Mesendoderm (in vitro differentiated cells): ENCODE measurements at regions not wholly inside any gene's neighbourhood (a gene's known extent, or its start where the extent isn't known, plus 50 kb on each side); places are given as distances from the start of the nearest gene placed in this dataset.

Experiments used
- DNase-seq: peaks from one replicate; pipeline ENCODE4 v3.0.0; 2013
- H2AK5ac ChIP-seq: 2 replicates; pipeline ENCODE4 v1.6.1; 2013; ENCODE audit warnings: low read length, inconsistent platforms
- H2BK120ac ChIP-seq: 2 replicates; pipeline ENCODE4 v1.6.1; 2013; ENCODE audit warnings: low read depth, mild to moderate bottlenecking, low read length, moderate library complexity, mixed read lengths
- H2BK15ac ChIP-seq: replicated peaks from 2 replicates; pipeline ENCODE4 v1.6.1; 2013; ENCODE audit warnings: low read depth, mild to moderate bottlenecking, moderate library complexity
- H2BK5ac ChIP-seq: 2 replicates; pipeline ENCODE4 v1.6.1; 2013; ENCODE audit warnings: low read length, inconsistent platforms
- H3K18ac ChIP-seq: 2 replicates; pipeline ENCODE4 v1.6.1; 2013; ENCODE audit warnings: mild to moderate bottlenecking, low read length, mixed read lengths
- H3K23ac ChIP-seq: one replicate; pipeline ENCODE4 v1.6.1; 2013; ENCODE audit warnings: low read length
- H3K27ac ChIP-seq: 2 replicates; pipeline ENCODE4 v1.5.1; 2013; ENCODE audit warnings: low read depth, mild to moderate bottlenecking, inconsistent platforms, low read length, moderate library complexity
- H3K27me3 ChIP-seq: 2 replicates; pipeline ENCODE4 v1.6.1; 2013; ENCODE audit warnings: low read length, control low read depth, mild to moderate bottlenecking, inconsistent platforms; ENCODE audit not compliant: insufficient read depth, poor library complexity
- H3K36me3 ChIP-seq: 2 replicates; pipeline ENCODE4 v1.6.1; 2013; ENCODE audit warnings: low read length, inconsistent platforms; ENCODE audit not compliant: control insufficient read depth, insufficient read depth
- H3K4ac ChIP-seq: one replicate; pipeline ENCODE4 v1.6.1; 2013; ENCODE audit warnings: low read depth, mild to moderate bottlenecking, low read length, moderate library complexity
- H3K4me1 ChIP-seq: 2 replicates; pipeline ENCODE4 v1.6.1; 2013; ENCODE audit warnings: low read depth, low read length, inconsistent platforms; ENCODE audit not compliant: control insufficient read depth
- H3K4me2 ChIP-seq: 2 replicates; pipeline ENCODE4 v1.6.1; 2013; ENCODE audit warnings: low read length
- H3K4me3 ChIP-seq: 2 replicates; pipeline ENCODE4 v1.5.1; 2013; ENCODE audit warnings: mild to moderate bottlenecking, low read length
- H3K56ac ChIP-seq: one replicate; pipeline ENCODE4 v1.6.1; 2013; ENCODE audit warnings: low read length
- H3K79me1 ChIP-seq: 2 replicates; pipeline ENCODE4 v1.6.1; 2013; ENCODE audit warnings: low read length, inconsistent platforms
- H3K79me2 ChIP-seq: 2 replicates; pipeline ENCODE4 v1.6.1; 2013; ENCODE audit warnings: mild to moderate bottlenecking, low read length; ENCODE audit not compliant: control insufficient read depth, insufficient read depth
- H3K9ac ChIP-seq: 2 replicates; pipeline ENCODE4 v1.6.1; 2013; ENCODE audit warnings: low read length, inconsistent platforms
- H4K5ac ChIP-seq: one replicate; pipeline ENCODE4 v1.6.1; 2013; ENCODE audit warnings: low read length
- H4K8ac ChIP-seq: one replicate; pipeline ENCODE4 v1.6.1; 2013; ENCODE audit warnings: low read depth, mild to moderate bottlenecking, control low read depth, low read length, moderate library complexity
- WGBS: extraction: QIAGEN DNeasy Blood & Tissue Kit; methylation state at CpG from one replicate; pipeline ENCODE4 v1.1.7; 2013; ENCODE audit warnings: low lambda C conversion rate, missing lambda C conversion rate; ENCODE audit not compliant: insufficient coverage; ENCODE audit errors: extremely low coverage; 5-methylcytosine and 5-hydroxymethylcytosine counted together

DNA sequence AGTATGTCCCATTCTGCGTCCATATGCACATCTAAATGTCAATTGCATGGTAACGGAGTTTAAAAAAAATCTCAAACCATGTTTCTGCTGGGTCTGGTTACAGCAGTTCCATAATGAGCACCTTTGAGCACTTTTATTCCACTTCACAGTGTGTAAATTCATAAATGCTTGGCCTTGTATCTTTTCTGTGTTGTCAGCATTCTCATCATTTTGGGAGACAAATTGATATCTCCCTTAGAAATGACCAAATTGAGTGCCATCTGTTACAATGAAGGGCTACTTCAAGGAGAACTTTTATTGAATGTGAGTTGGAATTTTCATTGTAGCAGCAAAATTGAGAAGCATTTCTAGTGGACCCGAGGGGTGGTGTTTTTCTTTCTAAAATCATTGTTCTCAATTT lies 432.9 kb upstream of the PCDH9 start:
- no peak overlapping the region for H4K5ac ChIP-seq
- no peak overlapping the region for H3K4me3 ChIP-seq
- no peak overlapping the region for H2AK5ac ChIP-seq

DNA sequence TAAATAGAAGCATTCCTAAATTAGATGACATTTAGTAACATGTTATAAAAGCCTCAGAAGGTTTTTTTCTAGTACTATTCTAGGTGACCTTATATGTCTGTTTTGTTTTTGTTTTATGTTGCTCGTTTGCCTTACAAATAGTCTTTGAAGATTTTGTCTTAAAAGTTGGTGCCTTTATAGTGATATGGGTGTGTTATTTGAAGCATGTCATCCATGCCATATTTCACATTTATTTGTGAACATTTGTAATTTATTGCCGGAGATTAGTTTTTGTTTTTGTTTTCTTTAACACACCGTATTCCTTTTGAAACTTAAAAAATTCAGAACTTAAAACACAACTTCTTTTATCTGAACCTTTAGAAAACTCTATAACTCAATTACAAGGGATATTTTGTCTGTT lies 422.8 kb upstream of the PCDH9 start:
- H2BK5ac ChIP-seq: no peak overlapping the region
- H3K18ac ChIP-seq: no peak overlapping the region
- H3K79me2 ChIP-seq: no peaks in the 10 kb centered on the region
- no peak overlapping the region for H3K4me2 ChIP-seq
- no peak overlapping the region for H2BK15ac ChIP-seq
- no CpG with 5 or more reads among the region's 3 CpGs for WGBS
- no peak overlapping the region for H4K5ac ChIP-seq
- H3K27me3 ChIP-seq: no peaks in the 10 kb centered on the region
- H3K27ac ChIP-seq: no peak overlapping the region
- no peak overlapping the region for H3K23ac ChIP-seq
- no peaks in the 10 kb centered on the region for H3K79me1 ChIP-seq
- H3K56ac ChIP-seq: no peak overlapping the region
- no peak for DNase-seq
- H3K4me3 ChIP-seq: no peak overlapping the region
- no peaks in the 10 kb centered on the region for H3K36me3 ChIP-seq
- H2AK5ac ChIP-seq: no peak overlapping the region
- H3K4ac ChIP-seq: no peak overlapping the region
- no peak overlapping the region for H2BK120ac ChIP-seq
- H3K9ac ChIP-seq: no peak overlapping the region
- H4K8ac ChIP-seq: no peak overlapping the region
- H3K4me1 ChIP-seq: no peaks in the 10 kb centered on the region

More for the DNA sequence above, 432.9 kb upstream of the PCDH9 start:
- no peak overlapping the region for H3K9ac ChIP-seq
- H3K79me2 ChIP-seq: no peaks in the 10 kb centered on the region
- H2BK5ac ChIP-seq: no peak overlapping the region
- no peak overlapping the region for H2BK15ac ChIP-seq
- H3K27me3 ChIP-seq: no peaks in the 10 kb centered on the region
- no peak overlapping the region for H3K18ac ChIP-seq
- no peaks in the 10 kb centered on the region for H3K36me3 ChIP-seq
- H3K56ac ChIP-seq: no peak overlapping the region
- DNase-seq: no peak
- H3K27ac ChIP-seq: no peak overlapping the region
- H3K4me2 ChIP-seq: no peak overlapping the region
- no CpG with 5 or more reads among the region's 3 CpGs for WGBS
- no peak overlapping the region for H3K23ac ChIP-seq
- no peak overlapping the region for H4K8ac ChIP-seq
- H3K4me1 ChIP-seq: no peaks in the 10 kb centered on the region
- H3K79me1 ChIP-seq: no peaks in the 10 kb centered on the region
- no peak overlapping the region for H2BK120ac ChIP-seq
- H3K4ac ChIP-seq: no peak overlapping the region

DNA sequence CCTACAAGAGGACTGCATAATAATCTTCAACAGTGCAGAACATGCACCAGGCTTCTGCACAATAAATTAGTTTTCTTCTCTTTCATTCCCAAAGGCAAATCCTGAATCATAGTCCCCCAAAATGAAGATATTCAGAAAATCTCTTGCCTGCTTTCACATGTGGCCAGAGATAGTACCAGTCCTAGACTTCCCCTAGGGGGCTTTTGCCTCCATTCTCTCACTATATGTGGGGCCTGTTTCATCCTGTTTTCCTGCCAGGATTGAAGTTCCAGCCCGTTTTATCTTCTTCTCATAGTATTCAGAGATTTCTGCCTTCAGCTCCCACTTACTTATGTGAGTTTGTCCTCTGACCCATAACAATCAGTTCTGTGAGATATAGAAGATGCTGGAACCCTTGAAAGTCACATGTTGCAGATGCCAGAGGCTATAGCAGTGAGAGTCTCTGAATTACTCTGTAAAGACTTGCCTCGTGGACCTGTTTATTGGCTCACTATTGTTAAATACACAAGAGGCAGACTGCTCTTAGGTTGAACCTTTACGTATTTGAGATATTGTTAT lies 421.9 kb upstream of the PCDH9 start:
- Histone ChIP-seq H3K27ac (no peak overlapping the region), H3K9ac (no peak overlapping the region), H3K4me3 (no peak overlapping the region), H4K5ac (no peak overlapping the region), H2BK15ac (no peak overlapping the region), H3K4me1 (no peaks in the 10 kb centered on the region), H3K4ac (no peak overlapping the region), H3K56ac (no peak overlapping the region), H2AK5ac (no peak overlapping the region), H4K8ac (no peak overlapping the region), H3K4me2 (no peak overlapping the region), H2BK5ac (no peak overlapping the region), H3K79me1 (no peaks in the 10 kb centered on the region), H3K79me2 (no peaks in the 10 kb centered on the region), H3K18ac (no peak overlapping the region), H2BK120ac (no peak overlapping the region), H3K36me3 (no peaks in the 10 kb centered on the region), H3K27me3 (no peaks in the 10 kb centered on the region), H3K23ac (no peak overlapping the region)
- peak; percentile 19 for DNase-seq
- WGBS: no CpG with 5 or more reads among the region's 3 CpGs

DNA sequence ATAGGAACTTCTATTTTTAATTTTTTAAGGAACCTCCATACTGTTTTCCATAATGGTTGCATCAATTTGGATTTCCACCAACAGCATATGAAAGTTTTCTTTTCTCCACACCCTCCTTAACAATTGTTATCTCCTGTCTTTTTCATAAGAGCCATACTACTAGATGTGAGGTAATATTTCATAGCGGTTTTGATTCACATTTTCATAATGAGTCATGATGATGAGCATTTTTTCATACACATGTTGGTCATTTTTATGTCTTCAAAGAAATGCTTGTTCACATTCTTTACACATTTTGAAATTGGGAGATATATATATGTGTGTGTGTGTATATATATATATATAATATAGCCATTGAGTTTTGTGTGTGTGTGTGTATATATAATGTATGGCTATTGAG lies 420.3 kb upstream of the PCDH9 start:
- no peaks in the 10 kb centered on the region for H3K79me1 ChIP-seq
- H2BK5ac ChIP-seq: no peak overlapping the region
- no peak overlapping the region for H2BK15ac ChIP-seq
- WGBS: no CpG with 5 or more reads among the region's 1 CpG
- H2BK120ac ChIP-seq: no peak overlapping the region
- no peaks in the 10 kb centered on the region for H3K27me3 ChIP-seq
- H2AK5ac ChIP-seq: no peak overlapping the region
- no peak overlapping the region for H4K5ac ChIP-seq
- DNase-seq: no peak
- H4K8ac ChIP-seq: no peak overlapping the region
- H3K9ac ChIP-seq: no peak overlapping the region
- no peaks in the 10 kb centered on the region for H3K4me1 ChIP-seq
- no peaks in the 10 kb centered on the region for H3K79me2 ChIP-seq
- H3K23ac ChIP-seq: no peak overlapping the region
- no peak overlapping the region for H3K18ac ChIP-seq
- H3K27ac ChIP-seq: no peak overlapping the region
- no peak overlapping the region for H3K4me3 ChIP-seq
- H3K36me3 ChIP-seq: no peaks in the 10 kb centered on the region
- no peak overlapping the region for H3K4ac ChIP-seq
- no peak overlapping the region for H3K4me2 ChIP-seq
- no peak overlapping the region for H3K56ac ChIP-seq

DNA sequence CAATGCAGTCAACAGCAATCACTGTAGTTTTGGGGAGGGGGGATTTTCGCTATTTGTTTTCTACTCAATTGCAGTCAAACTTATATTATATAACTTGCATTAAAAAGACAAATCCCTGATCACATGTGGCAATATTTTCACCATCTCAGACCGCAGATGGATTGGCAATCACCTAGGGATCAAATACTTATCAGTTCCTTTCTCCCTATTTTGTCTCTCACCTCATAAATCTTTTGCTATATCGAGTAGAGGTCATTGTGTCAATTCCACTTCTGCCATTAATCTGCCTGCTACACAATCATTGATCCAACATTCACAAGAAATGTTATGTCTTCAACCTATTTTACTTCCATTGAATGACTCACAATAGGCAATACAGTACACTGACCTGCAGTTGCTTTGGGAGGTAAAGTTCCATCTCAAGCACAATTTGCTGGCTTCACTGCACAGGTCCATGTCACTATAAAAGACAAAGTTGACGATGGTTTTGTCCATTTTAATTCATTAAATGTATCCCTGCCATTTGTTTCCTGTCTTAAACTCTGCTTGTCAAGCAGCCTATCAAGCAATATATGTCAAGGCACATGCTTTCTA lies 415.8 kb upstream of the PCDH9 start:
- Histone ChIP-seq H3K36me3 (no peaks in the 10 kb centered on the region), H3K27me3 (no peaks in the 10 kb centered on the region), H4K5ac (no peak overlapping the region), H3K18ac (no peak overlapping the region), H3K23ac (no peak overlapping the region), H3K27ac (no peak overlapping the region), H3K79me1 (no peaks in the 10 kb centered on the region), H3K56ac (no peak overlapping the region), H3K4me1 (no peaks in the 10 kb centered on the region), H3K9ac (no peak overlapping the region), H3K4me2 (no peak overlapping the region), H2AK5ac (no peak overlapping the region), H3K4ac (no peak overlapping the region), H2BK120ac (no peak overlapping the region), H3K79me2 (no peaks in the 10 kb centered on the region), H4K8ac (no peak overlapping the region), H2BK5ac (no peak overlapping the region), H2BK15ac (no peak overlapping the region), H3K4me3 (no peak overlapping the region)
- no CpG with 5 or more reads among the region's 4 CpGs for WGBS
- DNase-seq: no peak

DNA sequence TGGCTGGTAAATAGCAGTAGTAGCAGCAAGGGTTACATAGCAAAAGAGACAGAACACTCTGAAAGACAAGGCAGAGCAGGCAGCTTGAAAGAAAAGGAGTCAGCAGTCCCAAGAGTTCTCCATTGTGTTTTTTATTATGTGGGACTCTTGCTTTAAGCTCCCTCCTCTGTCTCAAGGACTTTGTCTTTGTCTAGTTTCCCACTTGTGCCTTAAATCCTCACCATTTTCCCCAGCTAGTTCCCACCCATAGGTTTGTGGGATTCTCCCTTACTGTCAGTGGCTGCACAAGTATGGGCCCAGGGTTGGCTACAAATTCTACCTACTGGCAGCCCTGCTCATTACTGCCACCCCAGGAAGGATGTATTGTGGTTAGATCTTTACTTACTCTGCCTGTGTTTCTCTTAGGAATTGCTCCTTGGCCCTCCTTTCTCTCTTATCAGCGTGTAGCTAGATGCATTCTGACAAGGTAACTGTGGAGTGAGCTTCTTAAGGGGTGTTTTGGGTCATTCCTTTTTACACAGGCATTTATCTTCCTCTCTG lies 413.4 kb upstream of the PCDH9 start:
- no peaks in the 10 kb centered on the region for H3K36me3 ChIP-seq
- H3K4me3 ChIP-seq: no peak overlapping the region
- no peak overlapping the region for H2BK15ac ChIP-seq
- no peak overlapping the region for H3K27ac ChIP-seq
- no peak overlapping the region for H4K8ac ChIP-seq
- no peak overlapping the region for H3K18ac ChIP-seq
- H3K79me2 ChIP-seq: no peaks in the 10 kb centered on the region
- H3K4me2 ChIP-seq: no peak overlapping the region
- no peak overlapping the region for H3K4ac ChIP-seq
- H3K27me3 ChIP-seq: no peaks in the 10 kb centered on the region
- H3K9ac ChIP-seq: no peak overlapping the region
- H3K79me1 ChIP-seq: no peaks in the 10 kb centered on the region
- no peak overlapping the region for H4K5ac ChIP-seq
- H2BK5ac ChIP-seq: no peak overlapping the region
- H3K56ac ChIP-seq: no peak overlapping the region
- H3K4me1 ChIP-seq: no peaks in the 10 kb centered on the region
- no peak overlapping the region for H2AK5ac ChIP-seq
- H3K23ac ChIP-seq: no peak overlapping the region
- peak; percentile 45 for DNase-seq
- H2BK120ac ChIP-seq: no peak overlapping the region
- WGBS: no CpG with 5 or more reads among the region's 1 CpG
